ENCODE measurements at regions not wholly inside any gene's neighbourhood (a gene's known extent, or its start where the extent isn't known, plus 50 kb on each side); places are given as distances from the start of the nearest gene placed in this dataset.
A peak's percentile ranks its signal among the peaks of the same experiment; 100 is the strongest.
"Not testable (repeated sequence)": the region's sequence is repeated elsewhere in the genome, so short reads cannot be mapped to it uniquely, and the experiment has no call there.

- CTCF ChIA-PET = interaction anchor here (0.8 to 2.2 kb wide), 2 partner anchors 10 to 82 kb away, joined by 3 to 21 read pairs; no protein-coding TSS in a partner anchor
- H3K27me3 Mint-ChIP-seq (ENCODE audit: low read depth) = peaks cover 47% of the 10 kb centered on the region
- intact Hi-C loops (cut with micrococcal nuclease) = no loop called here
- peaks cover 8% of the 10 kb centered on the region for H3K4me1 Mint-ChIP-seq (ENCODE audit: low read depth)
- H3K36me3 Mint-ChIP-seq (ENCODE audit: low read depth) = no peaks in the 10 kb centered on the region
- no peaks in the 10 kb centered on the region for H3K9me3 Mint-ChIP-seq
- H3K27ac Mint-ChIP-seq = no peak overlapping the region
- H3K4me3 Mint-ChIP-seq = no peak overlapping the region
- no peak for DNase-seq
Observed at GRCh38 chr14:103186909-103187586, 63.8 kb downstream of the TNFAIP2 start.

- H3K4me3 Mint-ChIP-seq = no peak overlapping the region
- peaks cover 8% of the 10 kb centered on the region for H3K4me1 Mint-ChIP-seq (ENCODE audit: low read depth)
- peaks cover 47% of the 10 kb centered on the region for H3K27me3 Mint-ChIP-seq (ENCODE audit: low read depth)
- CTCF ChIA-PET = interaction anchor here (0.6 to 2.2 kb wide), 2 partner anchors 83 to 593 kb away, joined by 3 to 21 read pairs; no protein-coding TSS in a partner anchor
- no peaks in the 10 kb centered on the region for H3K36me3 Mint-ChIP-seq (ENCODE audit: low read depth)
- no peak for DNase-seq
- H3K9me3 Mint-ChIP-seq = no peaks in the 10 kb centered on the region
- H3K27ac Mint-ChIP-seq = no peak overlapping the region
- intact Hi-C loops (cut with micrococcal nuclease) = loop anchor here (2.0 kb wide), 1 partner anchor 105 kb away; no protein-coding TSS in a partner anchor
Observed at GRCh38 chr14:103187911-103188310, 64.7 kb downstream of the TNFAIP2 start.

- Mint-ChIP-seq H3K4me3 (no peak overlapping the region), H3K4me1 (ENCODE audit: low read depth) (peaks cover 8% of the 10 kb centered on the region), H3K27me3 (ENCODE audit: low read depth) (peaks cover 45% of the 10 kb centered on the region), H3K9me3 (no peaks in the 10 kb centered on the region), H3K36me3 (ENCODE audit: low read depth) (no peaks in the 10 kb centered on the region), H3K27ac (no peak overlapping the region)
- CTCF ChIA-PET = interaction anchor here (0.6 to 1.2 kb wide), 2 partner anchors 70 to 84 kb away, joined by 4 to 5 read pairs; no protein-coding TSS in a partner anchor
- intact Hi-C loops (cut with micrococcal nuclease) = loop anchor here (2.0 kb wide), 1 partner anchor 104 kb away; no protein-coding TSS in a partner anchor
- peak; percentile 43 for DNase-seq
Observed at GRCh38 chr14:103188810-103189480, 65.7 kb downstream of the TNFAIP2 start.

- no peak overlapping the region for H3K27ac Mint-ChIP-seq
- H3K27me3 Mint-ChIP-seq (ENCODE audit: low read depth) = peaks cover 39% of the 10 kb centered on the region
- H3K4me1 Mint-ChIP-seq (ENCODE audit: low read depth) = peaks cover 8% of the 10 kb centered on the region
- CTCF ChIA-PET = interaction anchor here (0.6 to 2.0 kb wide), 4 partner anchors 70 to 85 kb away, joined by 3 to 9 read pairs (median 4); no protein-coding TSS in a partner anchor
- H3K9me3 Mint-ChIP-seq = no peaks in the 10 kb centered on the region
- intact Hi-C loops (cut with micrococcal nuclease) = loop anchor here (2.0 kb wide), 1 partner anchor 103 kb away; no protein-coding TSS in a partner anchor
- no peak for DNase-seq
- peak overlapping the region; percentile 31 for H3K4me3 Mint-ChIP-seq
- no peaks in the 10 kb centered on the region for H3K36me3 Mint-ChIP-seq (ENCODE audit: low read depth)
Observed at GRCh38 chr14:103189481-103190470, 66.5 kb downstream of the TNFAIP2 start.

GRCh38 chr14:103190741-103191140 is 67.5 kb downstream of the TNFAIP2 start:
- H3K4me1 Mint-ChIP-seq (ENCODE audit: low read depth) = peaks cover 8% of the 10 kb centered on the region
- intact Hi-C loops (cut with micrococcal nuclease) = no loop called here
- H3K4me3 Mint-ChIP-seq = no peak overlapping the region
- CTCF ChIA-PET = interaction anchor here (2.0 kb wide), 1 partner anchor 86 kb away, joined by 9 read pairs; no protein-coding TSS in a partner anchor
- no peaks in the 10 kb centered on the region for H3K36me3 Mint-ChIP-seq (ENCODE audit: low read depth)
- DNase-seq = no peak
- peaks cover 39% of the 10 kb centered on the region for H3K27me3 Mint-ChIP-seq (ENCODE audit: low read depth)
- H3K9me3 Mint-ChIP-seq = no peaks in the 10 kb centered on the region
- no peak overlapping the region for H3K27ac Mint-ChIP-seq

GRCh38 chr14:103191844-103192243 is 68.6 kb downstream of the TNFAIP2 start:
- intact Hi-C loops (cut with micrococcal nuclease) = no loop called here
- no peak for DNase-seq
- Mint-ChIP-seq H3K4me1 (ENCODE audit: low read depth) (peaks cover 8% of the 10 kb centered on the region), H3K36me3 (ENCODE audit: low read depth) (no peaks in the 10 kb centered on the region), H3K9me3 (no peaks in the 10 kb centered on the region), H3K27me3 (ENCODE audit: low read depth) (peaks cover 35% of the 10 kb centered on the region), H3K27ac (no peak overlapping the region), H3K4me3 (no peak overlapping the region)
- CTCF ChIA-PET = no interaction called here

- no peak for DNase-seq
- Mint-ChIP-seq H3K36me3 (ENCODE audit: low read depth) (no peaks in the 10 kb centered on the region), H3K4me3 (no peak overlapping the region), H3K27ac (no peak overlapping the region), H3K4me1 (ENCODE audit: low read depth) (peaks cover 8% of the 10 kb centered on the region), H3K27me3 (ENCODE audit: low read depth) (peaks cover 30% of the 10 kb centered on the region), H3K9me3 (no peaks in the 10 kb centered on the region)
- CTCF ChIA-PET = no interaction called here
- intact Hi-C loops (cut with micrococcal nuclease) = no loop called here
Observed at GRCh38 chr14:103192246-103192840, 69.1 kb downstream of the TNFAIP2 start.

- H3K4me3 Mint-ChIP-seq; H3K9me3 Mint-ChIP-seq; H3K4me1 Mint-ChIP-seq (ENCODE audit: low read depth); H3K36me3 Mint-ChIP-seq (ENCODE audit: low read depth); DNase-seq; intact Hi-C loops (cut with micrococcal nuclease); H3K27ac Mint-ChIP-seq; CTCF ChIA-PET: not testable (repeated sequence)
- H3K27me3 Mint-ChIP-seq (ENCODE audit: low read depth) = peaks cover 25% of the 10 kb centered on the region
Observed at GRCh38 chr14:103192861-103193260, 69.6 kb downstream of the TNFAIP2 start.

GRCh38 chr14:103193491-103193890 is 70.2 kb downstream of the TNFAIP2 start:
- H3K36me3 Mint-ChIP-seq (ENCODE audit: low read depth); intact Hi-C loops (cut with micrococcal nuclease); H3K4me1 Mint-ChIP-seq (ENCODE audit: low read depth); H3K27ac Mint-ChIP-seq; H3K9me3 Mint-ChIP-seq; DNase-seq; CTCF ChIA-PET; H3K4me3 Mint-ChIP-seq: not testable (repeated sequence)
- H3K27me3 Mint-ChIP-seq (ENCODE audit: low read depth) = peaks cover 18% of the 10 kb centered on the region

GRCh38 chr14:103194256-103195045 is 71.2 kb downstream of the TNFAIP2 start:
- peaks cover 15% of the 10 kb centered on the region for H3K27me3 Mint-ChIP-seq (ENCODE audit: low read depth)
- no peak for DNase-seq
- no peak overlapping the region for H3K27ac Mint-ChIP-seq
- H3K4me3 Mint-ChIP-seq = no peak overlapping the region
- no peaks in the 10 kb centered on the region for H3K36me3 Mint-ChIP-seq (ENCODE audit: low read depth)
- intact Hi-C loops (cut with micrococcal nuclease) = no loop called here
- CTCF ChIA-PET = no interaction called here
- peaks cover 4% of the 10 kb centered on the region for H3K4me1 Mint-ChIP-seq (ENCODE audit: low read depth)
- H3K9me3 Mint-ChIP-seq = no peaks in the 10 kb centered on the region
